ENCODE measurements at regions not wholly inside any gene's neighbourhood (a gene's known extent, or its start where the extent isn't known, plus 50 kb on each side); places are given as distances from the start of the nearest gene placed in this dataset.

DNA sequence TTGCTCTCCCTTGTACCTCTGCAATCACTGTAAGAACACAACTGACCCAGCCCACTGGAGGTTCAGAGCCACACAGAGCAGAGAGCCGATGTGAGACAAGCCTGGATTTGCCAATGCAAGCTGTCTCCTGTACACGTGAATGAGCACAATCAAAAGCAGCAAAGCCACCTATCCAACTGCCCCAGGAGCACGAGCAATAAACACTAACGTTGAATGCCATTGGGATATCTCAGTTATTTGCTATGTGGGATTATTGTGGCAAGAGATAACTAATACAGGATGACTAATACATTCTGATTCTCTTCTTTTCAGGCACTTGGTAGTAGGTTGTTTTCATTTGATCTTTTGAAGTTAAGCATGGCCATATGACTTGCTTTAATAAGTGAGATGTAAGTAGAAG lies 85.2 kb upstream of the FAM216B start:
- POLR2A ChIA-PET = no interaction called here
- CTCF ChIA-PET = no interaction called here
- no peak for DNase-seq (ENCODE audit: extremely low spot score)
- TF ChIP-seq CTBP1 (IDR thresholded peaks at IDR 0.05; ENCODE audit: borderline replicate concordance) = no peak
- no peak for TF ChIP-seq BHLHE40 (IDR thresholded peaks at IDR 0.05; ENCODE audit: borderline replicate concordance)
- TF ChIP-seq TARDBP (IDR thresholded peaks at IDR 0.05) = no peak
- TF ChIP-seq FOXM1 (IDR thresholded peaks at IDR 0.05; ENCODE audit: borderline replicate concordance) = no peak
- TF ChIP-seq FOXK2 (IDR thresholded peaks at IDR 0.05) = no peak
- no peak for TF ChIP-seq NFRKB (IDR thresholded peaks at IDR 0.05)
- no peak for TF ChIP-seq ELF4 (IDR thresholded peaks at IDR 0.05)
- no peak for TF ChIP-seq ARNT (IDR thresholded peaks at IDR 0.05)
- no peak for TF ChIP-seq SP1 (IDR thresholded peaks at IDR 0.05)

DNA sequence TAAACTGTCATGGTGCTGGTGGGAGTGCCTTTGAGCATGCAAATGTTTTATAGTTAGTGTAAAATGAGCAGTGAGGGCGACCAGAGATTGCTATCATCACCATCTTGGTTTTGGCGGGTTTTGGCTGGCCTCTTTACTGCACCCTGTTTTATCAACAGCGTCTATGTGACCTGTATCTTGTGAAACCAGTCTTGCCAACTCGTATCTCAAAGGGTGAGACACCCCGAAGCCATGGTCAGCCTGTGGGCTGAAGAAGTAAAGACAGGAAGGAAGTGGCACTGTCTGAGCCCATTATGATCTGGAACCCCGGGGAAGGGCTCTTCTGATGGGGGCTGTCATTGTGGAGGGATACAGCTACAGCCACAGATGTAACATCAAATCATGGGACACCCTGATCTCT lies 81.5 kb upstream of the FAM216B start:
- CTCF ChIA-PET = no interaction called here
- DNase-seq (ENCODE audit: extremely low spot score) = no peak
- POLR2A ChIA-PET = no interaction called here
- TF ChIP-seq ARNT (IDR thresholded peaks at IDR 0.05) (no peak), LEF1 (IDR thresholded peaks at IDR 0.05; ENCODE audit: borderline replicate concordance) (no peak), TARDBP (IDR thresholded peaks at IDR 0.05) (no peak), L3MBTL2 (conservative IDR thresholded peaks at IDR 0.05) (no peak), ELF4 (IDR thresholded peaks at IDR 0.05) (no peak), FOXK2 (IDR thresholded peaks at IDR 0.05) (no peak), SUZ12 (IDR thresholded peaks at IDR 0.05) (no peak), NFRKB (IDR thresholded peaks at IDR 0.05) (no peak), FOXA1 (IDR thresholded peaks at IDR 0.05) (no peak), SP1 (IDR thresholded peaks at IDR 0.05) (no peak), CTBP1 (IDR thresholded peaks at IDR 0.05; ENCODE audit: borderline replicate concordance) (no peak), BHLHE40 (IDR thresholded peaks at IDR 0.05; ENCODE audit: borderline replicate concordance) (no peak), HDGF (IDR thresholded peaks at IDR 0.05; ENCODE audit: borderline replicate concordance) (no peak), FOXM1 (IDR thresholded peaks at IDR 0.05; ENCODE audit: borderline replicate concordance) (no peak), ZNF384 (IDR thresholded peaks at IDR 0.05) (no peak)
- TF ChIP-seq, protein P1, sequence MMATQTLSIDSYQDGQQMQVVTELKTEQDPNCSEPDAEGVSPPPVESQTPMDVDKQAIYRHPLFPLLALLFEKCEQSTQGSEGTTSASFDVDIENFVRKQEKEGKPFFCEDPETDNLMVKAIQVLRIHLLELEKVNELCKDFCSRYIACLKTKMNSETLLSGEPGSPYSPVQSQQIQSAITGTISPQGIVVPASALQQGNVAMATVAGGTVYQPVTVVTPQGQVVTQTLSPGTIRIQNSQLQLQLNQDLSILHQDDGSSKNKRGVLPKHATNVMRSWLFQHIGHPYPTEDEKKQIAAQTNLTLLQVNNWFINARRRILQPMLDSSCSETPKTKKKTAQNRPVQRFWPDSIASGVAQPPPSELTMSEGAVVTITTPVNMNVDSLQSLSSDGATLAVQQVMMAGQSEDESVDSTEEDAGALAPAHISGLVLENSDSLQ (IDR thresholded peaks at IDR 0.05) = no peak

DNA sequence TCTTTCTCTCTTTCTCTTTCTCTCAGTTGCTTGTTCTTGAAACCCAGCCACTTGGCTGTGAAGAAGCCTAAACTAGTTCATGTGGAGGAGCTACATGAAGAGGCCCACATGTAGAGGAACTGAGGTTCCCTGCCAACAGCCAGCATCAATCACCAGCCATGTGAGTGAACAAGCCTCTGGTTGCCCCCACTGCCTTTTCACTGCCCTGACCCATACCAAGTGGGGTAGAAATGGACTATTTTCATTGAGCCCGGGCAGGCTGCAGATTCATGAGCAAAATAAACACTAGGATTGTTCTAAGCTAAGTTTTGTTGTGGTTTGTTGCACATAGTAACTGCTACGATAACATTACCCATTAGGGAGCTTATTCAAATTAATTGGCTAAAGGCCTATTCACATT lies 78.7 kb upstream of the FAM216B start:
- CTCF ChIA-PET = interaction anchor here (1.1 kb wide), 1 partner anchor 10 kb away, joined by 3 read pairs; no protein-coding TSS in a partner anchor
- no peak for DNase-seq (ENCODE audit: extremely low spot score)
- POLR2A ChIA-PET = no interaction called here
- TF ChIP-seq L3MBTL2 (conservative IDR thresholded peaks at IDR 0.05) = no peak
- TF ChIP-seq ARNT (IDR thresholded peaks at IDR 0.05) = no peak
- no peak for TF ChIP-seq BHLHE40 (IDR thresholded peaks at IDR 0.05; ENCODE audit: borderline replicate concordance)
- no peak for TF ChIP-seq SUZ12 (IDR thresholded peaks at IDR 0.05)
- no peak for TF ChIP-seq NFRKB (IDR thresholded peaks at IDR 0.05)
- TF ChIP-seq, protein P1 (IDR thresholded peaks at IDR 0.05) = no peak
- TF ChIP-seq ELF4 (IDR thresholded peaks at IDR 0.05) = no peak
- no peak for TF ChIP-seq TARDBP (IDR thresholded peaks at IDR 0.05)
- no peak for TF ChIP-seq ZNF384 (IDR thresholded peaks at IDR 0.05)
- TF ChIP-seq FOXK2 (IDR thresholded peaks at IDR 0.05) = no peak
- no peak for TF ChIP-seq CTBP1 (IDR thresholded peaks at IDR 0.05; ENCODE audit: borderline replicate concordance)
- TF ChIP-seq SP1 (IDR thresholded peaks at IDR 0.05) = no peak
- TF ChIP-seq HDGF (IDR thresholded peaks at IDR 0.05; ENCODE audit: borderline replicate concordance) = no peak
- no peak for TF ChIP-seq FOXM1 (IDR thresholded peaks at IDR 0.05; ENCODE audit: borderline replicate concordance)

DNA sequence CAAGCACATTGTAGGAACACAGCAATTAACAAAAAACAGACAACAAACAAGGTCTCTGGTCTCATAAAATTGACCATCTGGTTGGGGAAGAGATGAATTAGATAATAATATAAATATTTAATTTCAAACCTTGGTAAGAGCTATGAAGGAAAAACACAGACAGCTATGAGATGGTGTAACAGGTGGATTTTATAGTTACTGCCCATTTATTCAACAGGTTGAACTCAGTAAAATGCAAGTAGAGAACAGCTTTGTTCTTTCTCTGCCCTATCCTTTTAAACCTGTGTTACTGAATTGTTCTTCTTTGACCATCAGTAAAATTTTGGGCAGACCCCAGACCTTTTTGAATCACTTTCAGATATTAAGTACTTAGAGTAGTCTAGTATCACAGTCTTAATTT lies 77.6 kb upstream of the FAM216B start:
- ChIA-PET POLR2A (no interaction called here), CTCF (interaction anchor here (1.1 kb wide), 1 partner anchor 11 kb away, joined by 3 read pairs; no protein-coding TSS in a partner anchor)
- DNase-seq (ENCODE audit: extremely low spot score) = no peak
- TF ChIP-seq L3MBTL2 (conservative IDR thresholded peaks at IDR 0.05) (no peak), ARNT (IDR thresholded peaks at IDR 0.05) (no peak), ZNF384 (IDR thresholded peaks at IDR 0.05) (no peak), SP1 (IDR thresholded peaks at IDR 0.05) (no peak), FOXK2 (IDR thresholded peaks at IDR 0.05) (no peak), ELF4 (IDR thresholded peaks at IDR 0.05) (no peak), NFRKB (IDR thresholded peaks at IDR 0.05) (no peak)
- TF ChIP-seq, protein P1 (IDR thresholded peaks at IDR 0.05) = no peak

DNA sequence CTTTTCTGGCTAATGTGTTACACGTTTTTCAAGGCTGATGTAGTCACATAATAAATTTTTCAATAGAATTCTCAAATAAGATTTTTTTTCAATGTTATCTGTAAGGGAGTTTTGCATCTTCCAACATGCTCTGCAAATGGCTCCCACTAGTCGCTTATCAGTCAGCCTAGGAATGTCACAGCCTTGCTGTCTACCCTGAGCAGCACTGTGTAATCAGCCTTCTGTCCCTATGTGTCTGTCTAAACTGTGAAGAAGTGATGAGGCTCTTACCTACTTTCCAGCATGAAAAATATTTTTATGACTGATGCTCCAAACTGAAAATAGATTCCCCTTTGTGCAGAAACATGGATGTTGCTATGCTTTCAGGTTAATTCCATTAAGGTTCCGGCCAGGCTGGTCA lies 75.1 kb upstream of the FAM216B start:
- no peak for DNase-seq (ENCODE audit: extremely low spot score)
- POLR2A ChIA-PET = no interaction called here
- TF ChIP-seq ARNT (IDR thresholded peaks at IDR 0.05) (no peak), ELF4 (IDR thresholded peaks at IDR 0.05) (no peak), FOXA1 (IDR thresholded peaks at IDR 0.05) (no peak), FOXK2 (IDR thresholded peaks at IDR 0.05) (no peak), FOXM1 (IDR thresholded peaks at IDR 0.05; ENCODE audit: borderline replicate concordance) (no peak), HDGF (IDR thresholded peaks at IDR 0.05; ENCODE audit: borderline replicate concordance) (no peak)
- CTCF ChIA-PET = no interaction called here

DNA sequence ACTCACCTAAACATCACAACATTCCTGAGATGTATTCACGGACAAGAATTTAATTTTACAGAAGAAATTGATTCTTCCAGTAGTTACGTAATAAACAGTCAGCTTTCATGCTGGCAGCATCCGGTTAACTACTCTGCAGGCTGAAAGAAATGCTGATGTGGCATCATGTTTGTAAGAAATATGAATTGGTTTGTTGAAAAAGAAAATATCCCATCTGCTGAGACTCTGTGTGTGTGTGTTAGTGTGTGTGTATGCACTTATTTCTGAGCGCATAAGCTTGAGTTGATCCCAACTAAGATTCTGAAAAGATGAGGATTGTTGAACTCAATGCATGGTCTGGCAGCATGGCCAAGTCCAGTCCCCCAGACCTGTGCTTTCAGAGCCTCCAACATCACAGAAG lies 74.3 kb upstream of the FAM216B start:
- CTCF ChIA-PET = no interaction called here
- POLR2A ChIA-PET = no interaction called here
- no peak for DNase-seq (ENCODE audit: extremely low spot score)
- TF ChIP-seq NFRKB (IDR thresholded peaks at IDR 0.05) (no peak), SUZ12 (IDR thresholded peaks at IDR 0.05) (no peak), ELF4 (IDR thresholded peaks at IDR 0.05) (no peak), FOXM1 (IDR thresholded peaks at IDR 0.05; ENCODE audit: borderline replicate concordance) (no peak), HDGF (IDR thresholded peaks at IDR 0.05; ENCODE audit: borderline replicate concordance) (no peak)

DNA sequence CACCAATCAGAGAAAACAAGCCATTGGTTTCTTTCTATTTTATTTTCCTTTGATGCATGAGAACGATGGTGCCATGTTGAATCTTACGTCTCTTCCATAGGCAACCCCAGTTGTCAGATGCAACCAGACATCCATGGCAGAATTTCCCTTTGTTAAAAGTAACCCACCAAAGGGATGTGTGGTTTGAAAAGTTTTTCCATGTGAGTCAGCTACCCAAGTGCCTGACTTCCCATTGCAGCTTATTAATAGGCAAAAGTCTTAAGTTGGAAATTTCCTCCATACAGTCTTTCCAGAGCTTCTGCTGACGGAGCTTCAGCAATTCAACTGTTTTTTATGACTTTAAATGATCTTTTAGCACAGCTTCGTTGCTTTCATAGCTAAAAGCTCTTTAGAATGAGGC lies 73.8 kb upstream of the FAM216B start:
- CTCF ChIA-PET = no interaction called here
- TF ChIP-seq FOXK2 (IDR thresholded peaks at IDR 0.05) = no peak
- TF ChIP-seq TARDBP (IDR thresholded peaks at IDR 0.05) = no peak
- no peak for TF ChIP-seq ZNF384 (IDR thresholded peaks at IDR 0.05)
- no peak for TF ChIP-seq ARNT (IDR thresholded peaks at IDR 0.05)
- no peak for TF ChIP-seq HDGF (IDR thresholded peaks at IDR 0.05; ENCODE audit: borderline replicate concordance)
- TF ChIP-seq, protein P1 (IDR thresholded peaks at IDR 0.05) = no peak
- no peak for TF ChIP-seq FOXA1 (IDR thresholded peaks at IDR 0.05)
- TF ChIP-seq L3MBTL2 (conservative IDR thresholded peaks at IDR 0.05) = no peak
- TF ChIP-seq ELF4 (IDR thresholded peaks at IDR 0.05) = no peak
- no peak for TF ChIP-seq NFRKB (IDR thresholded peaks at IDR 0.05)
- TF ChIP-seq SUZ12 (IDR thresholded peaks at IDR 0.05) = no peak
- TF ChIP-seq SP1 (IDR thresholded peaks at IDR 0.05) = no peak
- no peak for TF ChIP-seq FOXM1 (IDR thresholded peaks at IDR 0.05; ENCODE audit: borderline replicate concordance)
- no peak for TF ChIP-seq BHLHE40 (IDR thresholded peaks at IDR 0.05; ENCODE audit: borderline replicate concordance)
- no peak for TF ChIP-seq CTBP1 (IDR thresholded peaks at IDR 0.05; ENCODE audit: borderline replicate concordance)
- TF ChIP-seq LEF1 (IDR thresholded peaks at IDR 0.05; ENCODE audit: borderline replicate concordance) = no peak
- POLR2A ChIA-PET = no interaction called here
- DNase-seq (ENCODE audit: extremely low spot score) = no peak

Data from HEK293T (cell line).